Activated naive CD8-positive, alpha-beta T cell treated with anti-CD3 and anti-CD28 coated beads, Interleukin-2, amount 50 U/mL, for 24 hours (primary cell): ENCODE measurements at regions not wholly inside any gene's neighbourhood (a gene's known extent, or its start where the extent isn't known, plus 50 kb on each side); places are given as distances from the start of the nearest gene placed in this dataset.

Experiments used
- ATAC-seq: fragments of 150-1000 bp; cut with Tn5 transposase; one replicate; pipeline ENCODE4 v1.10.0; 2021
- DNase-seq: peaks from one replicate; pipeline ENCODE4 v3.0.0; 2021
- H3K27ac Mint-ChIP-seq: one replicate; pipeline ENCODE4 v1.8.0; 2021; ENCODE audit warnings: mild to moderate bottlenecking, mixed read lengths
- H3K27me3 Mint-ChIP-seq: one replicate; pipeline ENCODE4 v1.8.0; 2021; ENCODE audit warnings: mixed read lengths
- H3K36me3 Mint-ChIP-seq: one replicate; pipeline ENCODE4 v1.8.0; 2021; ENCODE audit warnings: low read depth, mixed read lengths
- H3K4me1 Mint-ChIP-seq: one replicate; pipeline ENCODE4 v1.8.0; 2021; ENCODE audit warnings: mixed read lengths
- H3K4me3 Mint-ChIP-seq: one replicate; pipeline ENCODE4 v1.8.0; 2021; ENCODE audit warnings: mild to moderate bottlenecking, moderate library complexity, mixed read lengths
- H3K9me3 Mint-ChIP-seq: one replicate; pipeline ENCODE4 v1.8.0; 2021; ENCODE audit warnings: mixed read lengths

DNA sequence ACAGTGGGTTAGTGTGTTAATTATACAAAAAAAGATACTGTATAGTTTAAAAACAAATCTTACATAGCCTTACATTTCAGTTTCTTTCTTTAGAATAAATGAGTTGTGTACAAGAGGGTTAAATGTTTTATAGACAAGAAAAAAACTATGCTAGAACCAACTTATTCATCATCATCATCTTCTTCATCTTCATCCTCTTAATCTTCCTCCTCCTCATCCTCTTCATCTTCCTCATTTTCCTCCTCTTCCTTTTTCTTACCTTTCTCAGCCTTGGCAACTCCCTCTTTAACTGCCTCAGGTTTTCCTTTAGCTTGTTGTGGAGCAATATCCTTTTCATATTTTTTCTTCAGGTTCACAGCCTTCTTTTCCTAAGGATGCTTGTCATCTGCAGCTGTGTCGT, 53.7 kb downstream of the RPS12 start:
- Mint-ChIP-seq H3K4me1 (peaks cover 1% of the 10 kb centered on the region), H3K36me3 (no peaks in the 10 kb centered on the region), H3K9me3 (no peaks in the 10 kb centered on the region), H3K4me3 (no peak overlapping the region), H3K27ac (no peak overlapping the region), H3K27me3 (peaks cover 11% of the 10 kb centered on the region)
- ATAC-seq (no peak), DNase-seq (no peak)

DNA sequence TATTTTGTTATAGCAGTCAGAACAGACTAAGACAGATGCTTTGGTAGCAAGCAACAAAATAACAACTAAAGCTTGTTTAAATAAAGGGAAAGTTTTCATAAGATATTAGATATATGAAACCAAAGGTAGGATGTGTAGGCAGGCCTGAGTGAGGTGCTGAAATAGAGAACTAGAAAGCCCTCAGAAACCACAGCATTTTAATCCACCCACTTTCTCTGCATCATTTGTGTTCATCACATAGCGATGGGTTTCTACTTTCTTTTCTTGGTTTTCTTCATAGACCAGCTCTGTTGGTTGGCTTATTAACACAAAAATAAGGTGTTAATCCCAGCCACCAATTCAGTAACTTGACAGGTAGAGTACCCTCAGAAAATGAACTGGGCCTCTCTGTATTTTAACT, 58.6 kb downstream of the RPS12 start:
- Mint-ChIP-seq H3K9me3 (peaks cover 5% of the 10 kb centered on the region), H3K36me3 (no peaks in the 10 kb centered on the region), H3K27me3 (peaks cover 22% of the 10 kb centered on the region), H3K4me3 (no peak overlapping the region), H3K27ac (no peak overlapping the region), H3K4me1 (peaks cover 6% of the 10 kb centered on the region)
- ATAC-seq (peak; percentile 95), DNase-seq (no peak)

DNA sequence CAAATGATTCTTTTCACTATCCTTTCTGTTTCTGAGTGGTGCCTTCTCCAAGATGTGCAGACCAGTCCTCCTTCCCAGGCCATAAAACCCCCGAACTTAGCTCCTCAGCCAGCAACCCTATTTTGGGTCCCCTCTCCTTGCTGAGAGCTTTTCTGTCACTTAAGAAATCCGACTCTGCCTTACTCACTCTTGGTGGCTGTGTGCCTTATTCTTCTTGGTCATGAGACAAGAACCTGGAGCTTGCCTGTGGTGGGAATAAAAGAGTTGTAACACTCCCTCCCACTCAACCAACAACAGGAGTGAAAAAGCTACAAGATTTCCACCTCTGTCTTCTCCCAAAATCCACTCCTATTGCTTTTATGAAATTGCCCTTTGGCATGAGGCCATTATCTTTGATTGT, 62.6 kb downstream of the RPS12 start:
- DNase-seq (no peak), ATAC-seq (no peak)
- peaks cover 5% of the 10 kb centered on the region for H3K9me3 Mint-ChIP-seq
- peaks cover 6% of the 10 kb centered on the region for H3K4me1 Mint-ChIP-seq
- peaks cover 13% of the 10 kb centered on the region for H3K27me3 Mint-ChIP-seq
- H3K4me3 Mint-ChIP-seq: no peak overlapping the region
- H3K36me3 Mint-ChIP-seq: no peaks in the 10 kb centered on the region
- H3K27ac Mint-ChIP-seq: no peak overlapping the region

DNA sequence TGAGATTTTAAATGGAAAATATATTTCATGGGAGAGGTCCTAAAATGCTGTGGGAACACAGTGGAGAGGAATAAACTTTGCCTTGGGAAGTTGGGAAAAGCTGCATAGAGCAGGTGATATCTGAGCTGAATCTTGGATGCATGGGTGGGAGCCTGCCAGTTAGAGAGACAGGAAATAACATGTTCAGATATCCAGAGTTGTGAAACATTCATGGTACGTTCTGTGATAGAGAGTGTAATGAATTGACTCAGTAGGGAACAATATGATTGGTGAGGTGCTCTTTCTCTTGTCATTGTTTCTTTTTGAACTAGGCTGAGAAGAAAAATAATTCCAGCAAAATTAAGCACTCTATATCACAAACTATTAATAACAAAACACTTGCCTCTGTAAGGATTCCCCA, 72.8 kb downstream of the RPS12 start:
- Mint-ChIP-seq H3K4me3 (no peak overlapping the region), H3K27me3 (peaks cover 2% of the 10 kb centered on the region), H3K9me3 (no peaks in the 10 kb centered on the region), H3K36me3 (no peaks in the 10 kb centered on the region), H3K4me1 (no peaks in the 10 kb centered on the region), H3K27ac (no peak overlapping the region)
- ATAC-seq: no peak
- no peak for DNase-seq

DNA sequence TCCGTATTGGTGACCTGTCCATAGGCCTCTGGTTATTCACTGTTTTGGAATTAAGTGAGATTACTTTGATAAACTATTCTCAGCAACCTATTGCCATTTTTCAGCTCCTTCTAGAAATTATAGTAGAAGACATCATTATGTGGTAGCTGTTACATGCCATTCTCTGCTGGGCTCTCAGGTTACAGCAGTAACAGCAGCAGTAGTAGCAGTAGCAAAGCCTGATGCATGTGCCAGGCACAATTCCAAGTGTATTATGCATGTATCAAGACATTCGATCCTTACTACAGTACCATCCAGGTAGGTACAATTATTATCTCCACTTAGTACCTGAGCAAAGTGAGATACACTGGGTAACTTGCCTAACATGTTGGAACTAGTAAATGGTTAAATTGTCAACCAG, 74.3 kb downstream of the RPS12 start:
- no peak for DNase-seq
- peaks cover 2% of the 10 kb centered on the region for H3K27me3 Mint-ChIP-seq
- H3K4me1 Mint-ChIP-seq: no peaks in the 10 kb centered on the region
- no peaks in the 10 kb centered on the region for H3K36me3 Mint-ChIP-seq
- no peak overlapping the region for H3K27ac Mint-ChIP-seq
- H3K9me3 Mint-ChIP-seq: no peaks in the 10 kb centered on the region
- no peak for ATAC-seq
- no peak overlapping the region for H3K4me3 Mint-ChIP-seq

DNA sequence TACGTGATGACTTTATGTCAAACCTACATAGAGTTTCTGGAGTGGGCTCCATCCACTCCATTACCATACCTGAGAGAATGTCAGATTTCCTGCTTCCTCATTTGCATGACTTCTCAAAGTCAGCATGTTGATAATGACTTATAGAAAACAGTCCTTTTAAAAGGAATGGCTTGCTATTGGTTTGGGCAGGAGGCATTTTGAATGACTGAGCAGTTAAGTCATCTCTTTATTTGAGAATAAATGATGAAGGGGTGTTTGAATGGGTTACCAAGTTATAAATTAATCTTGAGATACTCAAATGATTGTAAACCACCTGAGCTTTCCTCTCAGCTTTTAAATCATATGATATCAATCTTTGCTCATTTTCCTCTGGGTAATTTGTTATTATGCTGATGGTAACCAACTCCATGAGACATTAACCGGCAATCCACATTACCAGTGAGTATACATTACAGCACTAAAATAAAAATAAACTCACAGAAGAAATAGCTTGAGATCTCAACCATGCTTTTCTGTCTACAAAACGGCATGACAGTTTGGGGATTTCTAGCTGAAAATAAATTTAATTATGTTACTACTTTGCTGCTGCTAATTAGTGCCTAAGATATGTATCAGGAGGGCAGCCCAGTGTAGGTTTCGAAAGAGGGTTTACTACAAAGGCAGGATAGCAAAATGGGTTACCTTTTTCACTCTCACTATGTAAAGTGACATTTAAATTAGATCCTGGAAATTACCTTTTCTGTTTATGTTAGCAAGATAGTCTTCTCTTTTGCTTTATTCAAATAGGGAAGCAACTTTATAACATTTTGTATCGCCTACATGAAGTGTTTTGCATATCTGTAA, 78.8 kb downstream of the RPS12 start:
- Mint-ChIP-seq H3K36me3 (no peaks in the 10 kb centered on the region), H3K4me3 (no peak overlapping the region), H3K27ac (no peak overlapping the region), H3K9me3 (no peaks in the 10 kb centered on the region), H3K27me3 (peaks cover 2% of the 10 kb centered on the region), H3K4me1 (no peaks in the 10 kb centered on the region)
- no peak for DNase-seq
- ATAC-seq: no peak

DNA sequence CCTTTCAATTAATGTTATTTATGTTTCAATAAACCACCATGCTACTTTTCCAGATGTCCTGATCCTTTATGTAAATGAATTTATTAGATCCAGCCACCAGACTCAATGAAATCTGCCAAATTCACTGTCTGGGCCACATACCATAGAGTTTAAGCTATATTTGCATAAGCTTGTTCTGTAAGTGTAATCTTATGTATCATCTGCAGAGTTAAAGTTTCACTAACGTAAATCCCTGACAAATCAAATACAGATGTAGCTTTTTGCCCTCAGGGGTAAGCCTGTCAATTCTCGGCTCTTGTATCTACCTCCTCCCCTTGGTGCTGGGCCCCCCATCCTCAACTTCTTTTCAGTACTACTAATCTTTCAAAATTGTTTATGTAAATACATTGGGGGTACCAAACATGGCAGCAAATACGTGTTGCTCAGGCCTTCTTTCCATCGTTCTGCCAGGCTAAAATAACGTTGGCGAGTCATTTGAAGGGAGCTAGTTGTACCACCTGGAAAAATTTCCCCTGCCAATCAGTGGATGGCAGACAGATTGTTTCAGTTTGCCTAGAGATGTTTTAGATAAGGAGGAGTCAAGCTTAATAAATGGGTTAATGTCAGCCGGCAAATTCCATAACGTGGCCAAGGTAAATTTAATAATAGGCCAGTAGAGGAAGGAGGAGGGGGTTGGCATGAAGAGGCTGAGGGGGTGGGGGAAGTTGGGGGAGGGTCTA, 79.6 kb downstream of the RPS12 start:
- Mint-ChIP-seq H3K27ac (no peak overlapping the region), H3K9me3 (no peaks in the 10 kb centered on the region), H3K36me3 (no peaks in the 10 kb centered on the region), H3K4me3 (no peak overlapping the region), H3K4me1 (no peaks in the 10 kb centered on the region), H3K27me3 (peaks cover 2% of the 10 kb centered on the region)
- ATAC-seq (no peak), DNase-seq (no peak)

DNA sequence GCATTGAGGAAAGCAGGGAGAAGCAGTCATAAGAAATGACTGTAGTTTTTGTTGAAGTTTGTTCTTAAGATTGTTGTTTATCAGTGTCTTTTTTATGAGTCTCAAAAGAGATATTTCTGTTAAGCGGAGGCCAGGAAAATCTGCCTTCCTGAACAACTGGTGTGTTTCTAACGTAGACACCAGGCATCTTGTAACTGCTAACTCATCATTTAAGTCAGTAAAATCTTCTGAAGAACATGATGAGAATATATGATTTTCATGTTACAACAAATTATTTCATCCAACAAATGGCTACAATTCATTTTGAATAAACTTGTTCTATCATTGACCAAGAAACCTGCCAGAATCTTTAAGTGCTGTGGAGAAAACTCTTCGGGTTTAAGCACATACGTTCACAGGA, 84.0 kb downstream of the RPS12 start:
- H3K4me3 Mint-ChIP-seq: no peak overlapping the region
- H3K27ac Mint-ChIP-seq: no peak overlapping the region
- H3K36me3 Mint-ChIP-seq: no peaks in the 10 kb centered on the region
- peaks cover 7% of the 10 kb centered on the region for H3K27me3 Mint-ChIP-seq
- no peaks in the 10 kb centered on the region for H3K9me3 Mint-ChIP-seq
- DNase-seq (no peak), ATAC-seq (no peak)
- no peaks in the 10 kb centered on the region for H3K4me1 Mint-ChIP-seq

DNA sequence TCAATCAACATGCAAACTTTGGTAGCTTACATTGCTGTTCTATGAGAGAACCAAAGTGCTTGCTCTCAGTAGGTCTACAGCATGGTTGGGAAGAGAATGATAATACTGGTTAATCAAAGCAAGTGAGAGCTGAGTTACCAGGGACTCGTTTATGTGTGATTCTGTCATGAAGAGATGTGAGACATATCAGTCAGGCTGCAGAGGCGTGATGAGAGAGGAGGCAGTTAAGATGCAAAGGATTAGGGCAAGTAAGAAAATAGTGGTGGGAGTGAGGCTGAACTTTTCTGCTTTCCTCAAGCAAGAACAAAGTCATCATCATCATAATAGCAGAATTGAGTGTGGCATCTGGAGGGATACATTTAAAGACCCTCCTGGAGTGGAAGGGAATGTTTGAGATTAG, 86.5 kb downstream of the RPS12 start:
- no peaks in the 10 kb centered on the region for H3K36me3 Mint-ChIP-seq

DNA sequence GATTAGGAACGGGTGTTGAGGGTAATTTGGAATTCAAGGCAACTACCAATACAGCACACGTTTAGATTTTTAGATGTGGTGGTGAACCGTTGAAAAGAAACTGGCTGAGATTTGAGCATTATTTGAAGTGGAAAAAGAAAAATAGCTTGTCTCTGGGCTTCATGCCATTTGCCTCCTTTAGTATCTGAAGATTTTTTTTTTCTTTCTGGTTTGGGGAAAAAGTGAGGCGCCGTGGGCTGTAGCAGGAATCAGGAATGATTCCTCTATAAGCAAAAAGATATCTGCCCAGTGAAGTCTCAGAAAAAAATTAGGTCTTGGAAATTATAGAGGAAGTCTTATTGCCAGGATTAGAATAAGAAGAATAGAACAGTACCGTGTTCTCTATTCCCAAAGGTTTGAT, 88.5 kb downstream of the RPS12 start:
- ATAC-seq: no peak
- no peaks in the 10 kb centered on the region for H3K36me3 Mint-ChIP-seq
- H3K9me3 Mint-ChIP-seq: no peaks in the 10 kb centered on the region
- peaks cover 8% of the 10 kb centered on the region for H3K27me3 Mint-ChIP-seq
- H3K4me1 Mint-ChIP-seq: no peaks in the 10 kb centered on the region
- no peak overlapping the region for H3K4me3 Mint-ChIP-seq
- no peak for DNase-seq
- H3K27ac Mint-ChIP-seq: no peak overlapping the region

More for the DNA sequence above, 86.5 kb downstream of the RPS12 start:
- Mint-ChIP-seq H3K4me1 (no peaks in the 10 kb centered on the region), H3K27ac (no peak overlapping the region), H3K27me3 (peaks cover 8% of the 10 kb centered on the region), H3K4me3 (no peak overlapping the region), H3K9me3 (no peaks in the 10 kb centered on the region)
- ATAC-seq (no peak), DNase-seq (no peak)

DNA sequence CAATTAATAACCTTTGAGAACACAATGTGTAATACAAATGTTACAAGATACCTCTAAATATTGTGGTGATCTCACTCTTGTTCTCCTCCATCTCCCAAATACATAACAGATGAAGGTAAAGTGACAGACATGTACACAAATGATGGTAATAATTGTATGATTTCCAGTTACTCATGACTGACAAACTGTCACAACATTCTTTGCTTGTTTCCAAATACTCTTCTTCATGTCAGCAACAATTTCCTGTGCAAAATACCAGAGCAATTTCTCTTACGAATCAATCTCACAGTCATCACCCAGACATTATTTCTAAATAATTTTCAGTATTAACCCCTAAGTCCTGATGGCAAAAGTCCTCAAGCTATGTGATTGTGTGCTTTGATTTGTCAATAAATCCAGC, 92.9 kb downstream of the RPS12 start:
- no peak for DNase-seq
- Mint-ChIP-seq H3K36me3 (no peaks in the 10 kb centered on the region), H3K4me3 (no peak overlapping the region), H3K9me3 (no peaks in the 10 kb centered on the region), H3K27ac (no peak overlapping the region), H3K4me1 (no peaks in the 10 kb centered on the region), H3K27me3 (peaks cover 13% of the 10 kb centered on the region)
- no peak for ATAC-seq

DNA sequence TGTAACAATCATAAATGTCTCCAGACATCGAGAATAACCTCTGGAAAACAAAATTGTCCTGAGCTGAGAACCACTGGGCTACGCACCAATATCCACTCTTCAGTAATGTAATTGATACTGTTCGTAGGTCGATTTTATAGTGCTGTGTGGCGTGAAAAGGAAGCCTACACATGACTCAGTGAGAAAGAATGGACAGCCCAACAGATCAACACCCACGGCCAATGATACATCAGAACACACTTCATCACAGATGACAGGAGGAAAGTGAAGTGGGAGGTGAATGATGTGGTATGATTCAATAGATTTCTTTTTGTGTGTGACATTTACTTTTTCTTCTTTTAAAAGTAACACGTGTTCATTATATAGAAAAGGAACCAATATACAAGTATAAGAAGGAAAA, 93.5 kb downstream of the RPS12 start:
- Mint-ChIP-seq H3K4me1 (no peaks in the 10 kb centered on the region), H3K4me3 (no peak overlapping the region)
- ATAC-seq: no peak

DNA sequence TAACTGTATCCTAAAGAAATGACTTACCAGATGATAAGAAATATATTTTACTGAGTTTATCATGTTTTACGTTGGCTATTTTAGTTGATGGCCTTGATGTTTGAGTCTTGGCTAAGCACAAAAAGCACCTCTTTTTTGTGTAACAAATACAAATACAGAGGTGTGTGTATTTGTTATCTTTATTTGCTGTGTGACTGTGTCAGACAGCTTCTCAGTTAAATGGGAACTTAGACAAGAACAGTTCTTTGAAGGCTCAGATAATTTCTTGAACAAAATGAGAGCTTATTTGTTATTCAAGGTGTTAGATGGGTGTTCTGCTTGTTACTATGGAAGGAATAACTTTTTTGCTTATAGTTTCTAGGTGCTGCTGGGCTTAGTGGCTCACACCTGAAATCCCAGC, 95.4 kb downstream of the RPS12 start:
- Mint-ChIP-seq H3K4me3 (no peak overlapping the region), H3K4me1 (no peaks in the 10 kb centered on the region), H3K36me3 (no peaks in the 10 kb centered on the region), H3K27ac (no peak overlapping the region), H3K27me3 (peaks cover 6% of the 10 kb centered on the region), H3K9me3 (no peaks in the 10 kb centered on the region)
- ATAC-seq (no peak), DNase-seq (no peak)

More for the DNA sequence above, 93.5 kb downstream of the RPS12 start:
- H3K9me3 Mint-ChIP-seq: no peaks in the 10 kb centered on the region
- peaks cover 8% of the 10 kb centered on the region for H3K27me3 Mint-ChIP-seq
- H3K36me3 Mint-ChIP-seq: no peaks in the 10 kb centered on the region
- DNase-seq: no peak
- no peak overlapping the region for H3K27ac Mint-ChIP-seq

DNA sequence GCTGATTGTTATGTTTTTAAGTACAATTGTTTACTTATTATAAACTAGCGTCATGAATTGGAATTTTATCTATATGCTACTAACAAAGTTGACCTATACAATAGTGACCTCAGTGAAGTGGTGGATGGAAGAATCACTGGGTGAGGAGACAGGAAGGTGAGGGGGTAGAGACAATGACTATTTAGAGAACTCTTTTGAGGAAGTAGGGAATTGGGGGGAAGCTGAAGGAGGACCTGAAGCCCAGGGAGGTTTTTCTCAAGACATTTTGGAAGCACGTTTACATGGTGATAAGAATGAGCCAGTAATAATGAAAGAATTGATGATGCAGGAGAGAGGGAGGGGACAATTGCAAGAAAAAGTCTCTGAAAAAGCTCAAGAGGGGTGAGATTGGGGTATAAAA, 96.4 kb downstream of the RPS12 start:
- Mint-ChIP-seq H3K27me3 (peaks cover 6% of the 10 kb centered on the region), H3K9me3 (no peaks in the 10 kb centered on the region), H3K27ac (no peak overlapping the region), H3K4me3 (no peak overlapping the region), H3K4me1 (no peaks in the 10 kb centered on the region), H3K36me3 (no peaks in the 10 kb centered on the region)
- DNase-seq (no peak), ATAC-seq (no peak)

DNA sequence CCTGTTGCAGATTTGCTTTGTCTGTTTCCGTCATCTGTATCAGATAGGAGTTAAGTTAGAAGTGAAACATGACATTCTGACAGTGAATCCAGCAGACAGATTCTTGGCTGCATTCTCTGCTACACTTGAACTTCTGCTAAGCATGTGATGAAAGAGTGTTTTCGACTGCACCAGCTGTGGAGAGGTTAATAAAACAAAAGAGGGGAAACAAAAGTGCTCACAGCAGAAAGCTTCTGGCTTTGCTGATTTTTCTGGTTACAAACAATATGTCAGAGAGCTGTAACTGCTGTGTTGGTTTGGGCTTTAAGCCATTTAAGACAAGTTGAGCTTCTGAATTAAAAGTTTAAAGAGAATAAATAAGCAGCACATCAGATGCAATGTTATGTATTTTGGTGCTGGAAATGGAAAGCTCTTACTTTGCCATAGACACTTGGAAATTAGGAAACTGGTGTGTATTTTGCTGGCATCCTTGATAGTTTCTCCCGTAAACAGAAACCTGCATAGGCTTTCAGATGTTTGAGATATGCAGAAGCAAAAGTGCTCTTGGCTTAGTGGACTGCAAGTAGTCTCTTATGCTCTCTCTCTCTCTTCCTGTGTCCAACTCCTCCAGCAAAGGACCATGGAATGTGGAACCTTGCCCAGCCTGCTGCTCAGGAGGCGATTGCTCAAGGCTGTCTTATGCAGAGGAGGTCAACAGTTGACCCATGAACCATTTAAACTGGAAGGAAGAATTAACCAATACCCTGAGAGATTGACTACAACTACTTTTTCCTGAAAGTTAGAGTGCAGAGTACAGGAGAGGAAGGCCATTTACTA, 104.9 kb downstream of the RPS12 start:
- H3K27ac Mint-ChIP-seq: no peak overlapping the region
- no peaks in the 10 kb centered on the region for H3K9me3 Mint-ChIP-seq
- H3K27me3 Mint-ChIP-seq: peaks cover 5% of the 10 kb centered on the region
- ATAC-seq (no peak), DNase-seq (no peak)
- H3K36me3 Mint-ChIP-seq: no peaks in the 10 kb centered on the region
- H3K4me3 Mint-ChIP-seq: no peak overlapping the region
- no peaks in the 10 kb centered on the region for H3K4me1 Mint-ChIP-seq
